HCT116 (cell line): ENCODE measurements at regions not wholly inside any gene's neighbourhood (a gene's known extent, or its start where the extent isn't known, plus 50 kb on each side); places are given as distances from the start of the nearest gene placed in this dataset.
A peak's percentile ranks its signal among the peaks of the same experiment; 100 is the strongest.

ENCODE experiments used
- ATAC-seq: fragments of 200-7000 bp; cut with Tn5 transposase; 2 replicates; pipeline ENCODE4 v1.9.1; 2020; ENCODE audit warnings: mild to moderate bottlenecking, moderate library complexity
- BruUV-seq: library from RNA; stranded (reverse); fragments of 400-500 nt; replicated peaks from 2 replicates; lab custom pipeline; 2021; lab: Mats Ljungman, UMichigan
- CTCF ChIA-PET: fragments of 300-600 bp; sonication (Branson Sonifier 250); formaldehyde crosslinking; loops from one replicate; lab custom pipeline; 2021; ENCODE audit warnings: antibody characterized with exemption; lab: Charles Lee
- POLR2A ChIA-PET: fragments of 300-600, 350-600 bp; sonication (Branson Sonifier 250); formaldehyde crosslinking; loops from one replicate; lab custom pipeline; 2021; ENCODE audit warnings: antibody characterized with exemption; lab: Charles Lee
- RAD21 ChIA-PET, 2 experiments: fragments of 300-600 bp; sonication (Branson Sonifier 250); formaldehyde crosslinking; loops; one replicate each; lab custom pipeline; 2023; ENCODE audit warnings: low total read pairs in 2 of 2; ENCODE audit not compliant: uncharacterized antibody in 2 of 2, unreplicated experiment in 2 of 2, low non-redundant PET in 1 of 2; lab: Charles Lee
- DNase-seq: peaks from one replicate; pipeline ENCODE4 v3.0.0-alpha.2; 2010; ENCODE audit warnings: low read depth, low spot score
- H2AFZ ChIP-seq: fragments of 200-600 bp; shearing (Covaris generic), sonication (generic); 2 replicates; pipeline ENCODE4 v1.6.1; 2017; ENCODE audit warnings: low read depth, mixed run types, mixed read lengths, antibody characterized with exemption, low read length; ENCODE audit not compliant: poor library complexity, severe bottlenecking
- H3K27ac ChIP-seq: 2 replicates; pipeline ENCODE4 v1.5.1; 2012; ENCODE audit warnings: low read depth, low read length
- H3K27me3 ChIP-seq: fragments of 200-600 bp; sonication (generic); 2 replicates; pipeline ENCODE4 v1.6.1; 2016; ENCODE audit warnings: mixed run types, low read length, mixed read lengths; ENCODE audit not compliant: insufficient read depth
- H3K36me3 ChIP-seq, 2 experiments: fragments of 200-500 bp in 1 of 2; fragments of 200-600 bp in 1 of 2; sonication (Bioruptor generic) in 1 of 2; sonication (generic) in 1 of 2; 2 replicates each; pipeline versions ENCODE4 v1.5.1 to v1.6.1; 2014 to 2016; ENCODE audit warnings: low read length in 2 of 2, inconsistent platforms in 1 of 2, mixed read lengths in 1 of 2, mixed run types in 1 of 2; ENCODE audit not compliant: insufficient read depth in 2 of 2, control insufficient read depth in 1 of 2
- H3K4me1 ChIP-seq, 2 experiments: fragments of 200-600 bp in 1 of 2; sonication (generic) in 1 of 2; 2 replicates each; pipeline versions ENCODE4 v1.5.1 to v1.6.1; 2012 to 2017; ENCODE audit warnings: low read length in 2 of 2, inconsistent platforms in 1 of 2, mild to moderate bottlenecking in 1 of 2, mixed read lengths in 1 of 2, mixed run types in 1 of 2, moderate library complexity in 1 of 2; ENCODE audit not compliant: insufficient read depth in 2 of 2, control insufficient read depth in 1 of 2
- H3K4me2 ChIP-seq: fragments of 200-600 bp; sonication (generic); 2 replicates; pipeline ENCODE4 v1.6.1; 2017; ENCODE audit warnings: mixed run types, low read length, mixed read lengths
- H3K4me3 ChIP-seq, 2 experiments: fragments of 200-600 bp in 1 of 2; sonication (generic) in 1 of 2; replicated peaks in 1 of 2; 2 replicates each; pipeline ENCODE4 v1.5.1; 2011 to 2016; ENCODE audit warnings: low read length in 2 of 2, control low read depth in 1 of 2, low read depth in 1 of 2, mild to moderate bottlenecking in 1 of 2, mixed read lengths in 1 of 2, mixed run types in 1 of 2
- H3K79me2 ChIP-seq: fragments of 200-600 bp; sonication (generic); 2 replicates; pipeline ENCODE4 v1.6.1; 2017; ENCODE audit warnings: mild to moderate bottlenecking, mixed run types, low read length, moderate library complexity, mixed read lengths; ENCODE audit not compliant: insufficient read depth
- H3K9ac ChIP-seq: fragments of 200-600 bp; sonication (generic); 2 replicates; pipeline ENCODE4 v1.6.1; 2016; ENCODE audit warnings: low read length, mixed read lengths
- H3K9me2 ChIP-seq: fragments of 200-600 bp; sonication (generic), shearing (Covaris generic); 2 replicates; pipeline ENCODE4 v1.6.1; 2017; ENCODE audit warnings: mixed run types, mild to moderate bottlenecking, moderate library complexity; ENCODE audit not compliant: insufficient read depth
- H3K9me3 ChIP-seq, 2 experiments: fragments of 200-500 bp in 1 of 2; fragments of 200-600 bp in 1 of 2; sonication (Bioruptor generic) in 1 of 2; sonication (generic) in 1 of 2; 2 replicates each; pipeline ENCODE4 v1.6.1; 2014 to 2017; ENCODE audit warnings: low read length in 2 of 2, mixed read lengths in 2 of 2, inconsistent platforms in 1 of 2, low read depth in 1 of 2, mild to moderate bottlenecking in 1 of 2, mixed run types in 1 of 2, moderate library complexity in 1 of 2; ENCODE audit not compliant: control insufficient read depth in 1 of 2, insufficient read depth in 1 of 2
- H4K20me1 ChIP-seq: fragments of 200-600 bp; sonication (generic), shearing (Covaris generic); 2 replicates; pipeline ENCODE4 v1.6.1; 2017; ENCODE audit warnings: mixed run types, mild to moderate bottlenecking, moderate library complexity; ENCODE audit not compliant: insufficient read depth
- CTCF ChIP-seq, 3 experiments: fragments of 200-600 bp in 1 of 3; sonication (generic) in 1 of 3; IDR thresholded peaks in 2 of 3; conservative IDR thresholded peaks in 1 of 3; 2 replicates each; pipeline ENCODE4 v1.5.1; 2012 to 2017; ENCODE audit warnings: low read depth in 2 of 3, low read length in 2 of 3, antibody characterized with exemption in 1 of 3, borderline replicate concordance in 1 of 3, control low read depth in 1 of 3, mild to moderate bottlenecking in 1 of 3, mixed read lengths in 1 of 3, mixed run types in 1 of 3, moderate library complexity in 1 of 3; ENCODE audit not compliant: insufficient read depth in 1 of 3
- EZH2 ChIP-seq: fragments of 200-600 bp; sonication (generic); IDR thresholded peaks from 2 replicates; pipeline ENCODE4 v1.6.1; 2017; ENCODE audit warnings: antibody characterized with exemption, mixed run types
- FOSL1 ChIP-seq: IDR thresholded peaks from 2 replicates; pipeline ENCODE4 v1.6.1; 2012; ENCODE audit warnings: low read depth
- POLR2A ChIP-seq: IDR thresholded peaks from 2 replicates; pipeline ENCODE4 v1.7.0; 2011; ENCODE audit warnings: borderline replicate concordance; ENCODE audit not compliant: insufficient read depth, insufficient read length; ENCODE audit errors: extremely low read depth
- REST ChIP-seq: IDR thresholded peaks from 2 replicates; pipeline ENCODE4 v1.6.1; 2012; ENCODE audit warnings: low read depth
- SP1 ChIP-seq: IDR thresholded peaks from 2 replicates; pipeline ENCODE4 v1.6.1; 2012; ENCODE audit warnings: low read depth
- TCF7L2 ChIP-seq: IDR thresholded peaks from 2 replicates; pipeline ENCODE4 v1.7.0; 2011; ENCODE audit warnings: borderline replicate concordance, inconsistent platforms; ENCODE audit not compliant: insufficient read depth, insufficient read length; ENCODE audit errors: extremely low read depth
- ZFX ChIP-seq: fragments of 450-650 bp; IDR thresholded peaks from 2 replicates; pipeline ENCODE4 v1.6.1; 2017
- intact Hi-C: fragments of 100-400 bp; cut with micrococcal nuclease; formaldehyde crosslinking; loops from 2 replicates; pipeline ENCODE4 v1.10.0; 2022

- no peak for TF ChIP-seq POLR2A
Measured at GRCh38 chr20:17023806-17024205, 203.0 kb upstream of the PCSK2 start (continued).

GRCh38 chr20:17024513-17025119 lies 202.2 kb upstream of the PCSK2 start:
- Histone ChIP-seq H3K27me3 (no peaks in the 10 kb centered on the region), H3K79me2 (no peaks in the 10 kb centered on the region), H2AFZ (peak overlapping the region; percentile 48), H3K4me2 (peak overlapping the region; percentile 66), H3K4me3 (peak overlapping the region in 1 of 2 experiments; percentile 30; a peak in 2 of 4 replicates), H3K9me3 (no peaks in the 10 kb centered on the region), H3K9ac (peak overlapping the region; percentile 37; the same call in 1 of the 2 replicates), H4K20me1 (no peaks in the 10 kb centered on the region), H3K9me2 (no peaks in the 10 kb centered on the region), H3K36me3 (no peaks in the 10 kb centered on the region), H3K27ac (no peak overlapping the region), H3K4me1 (peaks cover 0 to 39% of the 10 kb centered on the region in 2 experiments; a peak in 2 of 4 replicates)
- POLR2A ChIA-PET = no interaction called here
- CTCF ChIA-PET = no interaction called here
- RAD21 ChIA-PET = no interaction called here
- TF ChIP-seq SP1 (0 out of 2 replicates have a peak, but pooled peaks have one; percentile 10), ZFX (no peak), FOSL1 (peak; percentile 24; the same call in 1 of the 2 replicates), CTCF (IDR thresholded peaks at IDR 0.05 in 2 of 3, conservative IDR thresholded peaks at IDR 0.05 in 1 of 3; ENCODE audit: borderline replicate concordance in 1 of 3, insufficient read depth in 1 of 3, low read depth in 2 of 3, low read length in 2 of 3) (no peak), REST (no peak), EZH2 (no peak), TCF7L2 (peak; percentile 89)
- BruUV-seq = no TSS peak
- DNase-seq (peak; percentile 42), ATAC-seq (peak; percentile 94)
- intact Hi-C loops = loop anchor here (10.0 kb wide), 1 partner anchor 60 kb away; no protein-coding TSS in a partner anchor
